ENCODE measurements at regions not wholly inside any gene's neighbourhood (a gene's known extent, or its start where the extent isn't known, plus 50 kb on each side); places are given as distances from the start of the nearest gene placed in this dataset.

DNA sequence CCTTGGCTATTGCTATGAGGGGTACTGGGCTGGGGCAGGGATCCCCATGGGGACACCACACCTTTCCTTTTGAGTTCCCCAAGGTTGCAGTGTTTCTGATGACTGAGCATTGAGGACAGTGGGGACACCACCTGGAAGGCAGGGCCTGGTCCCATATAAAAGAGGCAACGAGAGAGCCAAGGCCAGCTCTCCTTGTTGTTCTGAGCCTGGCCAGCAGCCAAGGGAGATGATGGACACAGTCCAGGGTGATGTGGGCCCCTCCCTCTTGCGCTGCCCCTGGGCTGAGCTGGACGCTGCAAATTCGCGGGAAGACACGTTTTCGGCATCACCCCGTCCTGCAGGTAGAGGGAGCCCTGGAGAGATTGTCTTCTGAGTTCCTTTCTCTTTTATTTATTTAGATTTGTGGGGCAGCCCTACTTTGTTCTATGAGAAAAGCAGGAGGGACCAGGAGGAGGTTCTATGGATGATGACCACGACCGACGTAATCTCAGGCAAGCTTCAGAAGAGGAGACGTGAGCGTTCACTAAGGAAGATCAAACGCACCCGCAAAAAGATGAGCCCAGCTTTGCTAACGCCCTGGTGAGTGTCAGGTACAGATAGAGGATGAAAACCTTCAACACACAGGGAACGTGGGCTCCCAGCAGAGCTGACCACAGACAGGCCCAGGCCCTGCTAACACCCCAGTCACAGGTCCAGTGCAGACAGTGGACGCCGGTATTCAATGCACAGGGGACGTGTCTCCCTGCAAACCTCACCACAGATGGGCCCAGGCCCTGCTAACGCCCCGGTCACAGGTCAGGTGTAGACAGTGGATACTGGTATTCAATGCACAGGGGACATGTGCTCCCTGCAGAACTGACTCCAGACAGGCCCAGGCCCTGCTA is 97.4 kb downstream of the SHOX start:
- no peak for DNase-seq

DNA sequence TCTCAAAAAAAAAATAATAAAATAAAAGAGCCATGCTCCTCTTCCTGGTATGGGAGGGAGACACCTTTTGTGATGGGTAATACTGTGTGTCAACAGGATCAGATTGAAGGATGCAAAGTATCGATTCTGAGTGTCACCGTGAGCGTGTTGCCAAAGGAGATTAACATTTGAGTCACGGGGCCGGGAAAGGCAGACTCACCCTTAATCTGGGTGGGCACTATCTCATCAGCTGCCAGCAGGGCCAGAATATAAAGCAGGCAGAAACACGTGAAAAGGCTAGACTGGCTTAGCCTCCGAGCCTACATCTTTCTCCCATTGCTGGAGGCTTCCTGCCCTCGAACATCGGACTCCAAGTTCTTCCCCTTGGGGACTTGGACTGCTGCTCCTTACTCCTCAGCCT is 95.4 kb downstream of the SHOX start:
- no peak for DNase-seq

DNA sequence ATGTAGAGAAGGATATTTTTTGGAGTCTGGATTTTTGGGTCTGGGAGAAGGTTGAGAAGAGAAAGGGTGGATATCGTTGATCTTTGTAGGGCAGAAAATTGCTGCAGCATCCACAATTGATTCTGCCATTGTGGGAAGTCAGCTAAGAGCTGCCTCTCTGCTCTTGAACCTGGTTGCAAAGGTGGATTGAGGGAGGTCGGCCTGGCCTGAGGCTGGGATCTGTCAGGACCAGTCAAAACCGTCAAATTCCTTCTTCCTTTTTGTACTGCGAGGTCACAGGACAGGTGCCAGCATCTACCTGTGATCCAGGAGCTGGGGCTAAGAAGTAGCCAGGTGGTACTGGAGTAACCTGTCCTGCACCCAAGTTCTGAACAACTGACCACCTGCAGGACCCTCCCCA is 93.7 kb downstream of the SHOX start:
- no peak for DNase-seq

DNA sequence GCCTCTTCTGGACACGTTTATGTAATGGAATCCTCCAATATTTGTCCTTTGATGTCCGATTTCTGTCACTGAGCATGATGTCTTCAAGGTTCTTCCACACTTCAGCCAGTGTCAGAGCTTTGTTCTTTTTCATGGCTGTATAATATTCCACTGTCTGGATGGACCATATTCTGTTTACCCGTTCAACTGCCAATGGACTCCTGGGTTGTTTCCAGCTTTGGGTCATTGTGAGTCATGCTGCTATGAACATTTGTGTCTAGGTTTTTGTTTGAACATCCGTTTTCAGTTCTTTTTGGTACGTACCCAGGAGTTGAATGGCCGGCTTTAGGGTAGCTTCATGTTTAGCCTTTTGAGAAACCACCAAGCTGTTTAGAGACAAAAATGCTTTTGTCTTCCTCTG is 93.2 kb downstream of the SHOX start:
- DNase-seq: no peak

DNA sequence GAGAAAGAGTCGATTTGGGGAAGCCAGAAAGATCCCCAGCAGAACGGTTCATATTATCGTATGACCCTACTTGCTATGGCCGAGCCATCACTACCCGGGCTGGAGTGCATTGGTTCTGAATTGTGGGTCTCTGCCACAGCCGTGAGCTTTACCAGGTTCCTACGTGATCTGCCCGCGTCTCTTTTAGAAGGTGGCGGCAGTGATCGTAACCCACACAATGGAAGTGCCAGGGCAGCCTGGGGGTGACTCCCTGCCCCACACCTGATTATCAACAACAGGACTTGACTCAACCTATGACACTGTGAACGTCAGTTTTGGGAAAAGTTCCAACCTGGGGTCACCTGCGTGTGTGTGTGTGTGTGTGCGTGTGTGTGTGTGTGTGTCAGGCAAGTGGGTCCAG is 90.8 kb downstream of the SHOX start:
- DNase-seq: no peak

DNA sequence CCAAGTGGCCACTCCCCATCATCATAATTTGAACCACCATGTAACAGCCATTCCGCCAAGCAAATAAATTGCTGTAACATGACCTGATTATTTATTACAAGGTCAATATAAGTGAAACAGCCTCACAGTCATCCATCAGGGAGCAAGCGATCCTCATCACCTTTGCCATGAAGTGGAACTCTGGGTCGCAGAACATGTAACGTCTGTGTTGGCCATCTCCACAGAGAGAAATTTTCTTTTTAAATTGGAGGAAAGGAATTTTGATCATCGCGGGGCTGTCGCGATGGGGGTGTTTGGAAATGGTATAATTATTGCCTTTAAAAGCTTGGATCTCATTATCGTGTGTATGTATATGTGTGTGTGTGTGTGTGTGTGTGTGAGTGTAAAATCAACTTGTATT is 90.2 kb downstream of the SHOX start:
- DNase-seq: no peak

DNA sequence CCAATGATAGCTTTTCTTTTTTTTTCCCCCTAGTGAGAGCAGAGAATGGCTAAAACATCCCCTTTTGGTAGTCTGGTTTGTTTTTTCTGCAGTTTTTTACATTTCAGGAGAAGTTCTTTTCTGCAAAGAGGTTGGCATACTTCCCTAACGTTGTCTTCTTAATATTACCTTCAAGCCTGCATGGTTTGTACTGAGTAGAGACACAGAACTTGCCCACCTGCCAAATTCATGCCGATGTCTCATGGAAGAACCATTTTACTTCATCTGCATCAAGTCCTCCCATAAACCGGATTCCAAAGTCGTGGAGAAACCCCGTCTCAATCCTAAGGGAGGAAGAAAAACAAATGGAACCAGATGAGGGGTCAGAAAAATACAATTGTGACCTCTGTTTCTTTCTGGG is 89.7 kb downstream of the SHOX start:
- no peak for DNase-seq

DNA sequence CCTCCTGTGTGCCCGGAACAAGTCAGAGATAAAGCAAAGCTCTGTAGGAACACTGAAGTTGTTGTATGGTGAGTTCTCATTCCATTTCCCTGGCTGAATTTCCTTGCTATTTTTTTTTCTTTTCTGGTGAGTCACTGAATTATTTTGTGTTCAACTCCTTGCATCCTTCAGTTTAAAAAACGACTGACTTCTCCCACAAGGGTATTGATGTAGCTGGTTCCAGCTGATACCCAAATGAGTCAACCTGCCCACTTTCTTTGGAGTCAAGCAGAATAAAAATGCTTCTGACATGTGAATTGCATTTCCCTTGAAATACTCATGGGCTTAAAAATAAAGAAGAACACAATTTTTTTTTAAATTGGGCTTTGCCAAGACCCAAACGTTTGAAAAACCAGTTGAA is 85.5 kb downstream of the SHOX start:
- no peak for DNase-seq

DNA sequence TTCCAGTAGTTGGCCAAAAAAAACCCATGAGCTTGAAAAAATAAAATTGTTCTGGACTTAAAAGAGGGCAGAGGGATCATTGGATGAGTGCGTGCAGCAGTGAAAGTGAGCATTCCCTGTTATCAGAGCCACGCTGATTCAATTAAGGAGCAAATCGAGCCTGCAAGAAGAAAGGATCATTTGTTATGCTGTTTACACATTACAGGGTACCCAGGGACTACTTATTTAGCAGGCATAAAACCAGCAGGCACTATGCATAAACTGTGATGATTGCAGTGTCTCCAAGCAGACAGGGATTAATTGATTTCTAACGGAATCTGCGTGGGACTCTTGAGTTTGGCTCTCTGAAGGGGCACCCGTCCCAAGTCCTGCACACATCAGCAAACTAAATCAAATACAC is 83.5 kb downstream of the SHOX start:
- DNase-seq: no peak
